SU-DHL-6 (cell line): ENCODE measurements at regions not wholly inside any gene's neighbourhood (a gene's known extent, or its start where the extent isn't known, plus 50 kb on each side); places are given as distances from the start of the nearest gene placed in this dataset.

Experiments used
- H2AFZ ChIP-seq: fragments of 200-600 bp; sonication (generic); 2 replicates; pipeline ENCODE4 v1.6.1; 2014; ENCODE audit warnings: low read depth, mild to moderate bottlenecking, moderate library complexity, mixed read lengths, antibody characterized with exemption, low read length; ENCODE audit not compliant: severe bottlenecking
- H3F3A ChIP-seq: fragments of 200-600 bp; shearing (Covaris generic); 2 replicates; pipeline ENCODE4 v1.6.0; 2016; ENCODE audit warnings: antibody characterized with exemption, mild to moderate bottlenecking; ENCODE audit not compliant: insufficient read depth
- H3K27ac ChIP-seq: fragments of 200-600 bp; sonication (generic); 2 replicates; pipeline ENCODE4 v1.5.1; 2016; ENCODE audit warnings: low read depth, mild to moderate bottlenecking, low read length, moderate library complexity, mixed read lengths
- H3K27me3 ChIP-seq: fragments of 200-600 bp; sonication (generic), shearing (Covaris generic); 2 replicates; pipeline ENCODE4 v1.6.0; 2014; ENCODE audit warnings: mild to moderate bottlenecking, low read length
- H3K36me3 ChIP-seq: fragments of 200-600 bp; sonication (generic); 2 replicates; pipeline ENCODE4 v1.6.1; 2014; ENCODE audit warnings: mild to moderate bottlenecking, low read length, mixed read lengths
- H3K4me2 ChIP-seq: fragments of 300-600, 200-600 bp; shearing (Covaris generic), sonication (generic); 2 replicates; pipeline ENCODE4 v1.6.0; 2014; ENCODE audit warnings: low read length, low read depth, mild to moderate bottlenecking; ENCODE audit not compliant: poor library complexity, severe bottlenecking
- H3K4me3 ChIP-seq: fragments of 200-600 bp; sonication (generic); 2 replicates; pipeline ENCODE4 v1.5.1; 2014; ENCODE audit warnings: antibody characterized with exemption, low read length, mild to moderate bottlenecking, mixed read lengths; ENCODE audit not compliant: insufficient read depth, poor library complexity, severe bottlenecking
- H3K79me2 ChIP-seq: fragments of 200-600 bp; sonication (generic); 2 replicates; pipeline ENCODE4 v1.6.1; 2014; ENCODE audit warnings: mild to moderate bottlenecking, low read length, moderate library complexity; ENCODE audit not compliant: insufficient read depth
- H3K9ac ChIP-seq: fragments of 200-600 bp; sonication (generic); 2 replicates; pipeline ENCODE4 v1.7.0; 2014; ENCODE audit warnings: mild to moderate bottlenecking, low read length
- H3K9me2 ChIP-seq: fragments of 200-600 bp; sonication (generic); replicated peaks from 2 replicates; pipeline ENCODE4 v1.6.1; 2014; ENCODE audit warnings: low read length; ENCODE audit not compliant: insufficient read depth
- H3K9me3 ChIP-seq: fragments of 200-600 bp; sonication (generic); 2 replicates; pipeline ENCODE4 v1.6.1; 2014; ENCODE audit warnings: low read length, mixed read lengths; ENCODE audit not compliant: insufficient read depth
- H4K20me1 ChIP-seq: fragments of 200-600 bp; sonication (generic); 2 replicates; pipeline ENCODE4 v1.6.1; 2014; ENCODE audit warnings: low read depth, mild to moderate bottlenecking, antibody characterized with exemption, low read length, moderate library complexity, mixed read lengths
- EZH2phosphoT487 ChIP-seq: fragments of 200-600 bp; sonication (generic), shearing (Covaris generic); conservative IDR thresholded peaks from 2 replicates; pipeline ENCODE4 v1.6.1; 2018; ENCODE audit warnings: mild to moderate bottlenecking, antibody characterized with exemption, low read length, moderate library complexity, mixed read lengths
- TF ChIP-seq, protein P1 (sequence below): fragments of 200-600 bp; sonication (generic); IDR thresholded peaks from one replicate; pipeline ENCODE4 v1.5.1; 2017; ENCODE audit warnings: antibody characterized with exemption, mild to moderate bottlenecking, low read length, moderate library complexity; ENCODE audit not compliant: insufficient read depth, poor library complexity, severe bottlenecking

DNA sequence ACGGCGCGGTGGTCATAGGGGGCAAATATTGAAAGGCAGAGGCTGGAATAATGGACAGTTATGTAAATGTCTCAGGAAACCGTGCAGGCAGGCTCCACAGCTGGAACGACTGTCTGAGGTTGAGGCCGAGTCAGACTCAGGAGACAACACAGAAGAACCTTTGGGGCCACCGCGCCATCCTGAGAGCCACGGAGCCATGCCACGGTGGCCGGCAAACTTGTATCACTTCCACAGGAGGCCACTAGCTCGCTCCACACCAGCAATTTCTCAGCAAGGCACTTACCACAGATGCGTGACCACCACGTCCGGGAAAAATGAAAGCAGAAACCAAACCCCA lies 156.7 kb upstream of the SALL3 start:
- H3K27me3 ChIP-seq = no peaks in the 10 kb centered on the region
- H3K79me2 ChIP-seq = no peaks in the 10 kb centered on the region
- H4K20me1 ChIP-seq = no peaks in the 10 kb centered on the region
- H3K4me2 ChIP-seq = no peak overlapping the region
- no peaks in the 10 kb centered on the region for H3K9me2 ChIP-seq
- no peak overlapping the region for H3K9ac ChIP-seq
- TF ChIP-seq EZH2phosphoT487 = no peak
- TF ChIP-seq, protein P1, sequence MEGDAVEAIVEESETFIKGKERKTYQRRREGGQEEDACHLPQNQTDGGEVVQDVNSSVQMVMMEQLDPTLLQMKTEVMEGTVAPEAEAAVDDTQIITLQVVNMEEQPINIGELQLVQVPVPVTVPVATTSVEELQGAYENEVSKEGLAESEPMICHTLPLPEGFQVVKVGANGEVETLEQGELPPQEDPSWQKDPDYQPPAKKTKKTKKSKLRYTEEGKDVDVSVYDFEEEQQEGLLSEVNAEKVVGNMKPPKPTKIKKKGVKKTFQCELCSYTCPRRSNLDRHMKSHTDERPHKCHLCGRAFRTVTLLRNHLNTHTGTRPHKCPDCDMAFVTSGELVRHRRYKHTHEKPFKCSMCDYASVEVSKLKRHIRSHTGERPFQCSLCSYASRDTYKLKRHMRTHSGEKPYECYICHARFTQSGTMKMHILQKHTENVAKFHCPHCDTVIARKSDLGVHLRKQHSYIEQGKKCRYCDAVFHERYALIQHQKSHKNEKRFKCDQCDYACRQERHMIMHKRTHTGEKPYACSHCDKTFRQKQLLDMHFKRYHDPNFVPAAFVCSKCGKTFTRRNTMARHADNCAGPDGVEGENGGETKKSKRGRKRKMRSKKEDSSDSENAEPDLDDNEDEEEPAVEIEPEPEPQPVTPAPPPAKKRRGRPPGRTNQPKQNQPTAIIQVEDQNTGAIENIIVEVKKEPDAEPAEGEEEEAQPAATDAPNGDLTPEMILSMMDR = no peak
- no peak overlapping the region for H2AFZ ChIP-seq
- H3K4me3 ChIP-seq = no peak overlapping the region
- no peaks in the 10 kb centered on the region for H3F3A ChIP-seq
- H3K27ac ChIP-seq = no peak overlapping the region
- H3K36me3 ChIP-seq = no peaks in the 10 kb centered on the region
- no peaks in the 10 kb centered on the region for H3K9me3 ChIP-seq

DNA sequence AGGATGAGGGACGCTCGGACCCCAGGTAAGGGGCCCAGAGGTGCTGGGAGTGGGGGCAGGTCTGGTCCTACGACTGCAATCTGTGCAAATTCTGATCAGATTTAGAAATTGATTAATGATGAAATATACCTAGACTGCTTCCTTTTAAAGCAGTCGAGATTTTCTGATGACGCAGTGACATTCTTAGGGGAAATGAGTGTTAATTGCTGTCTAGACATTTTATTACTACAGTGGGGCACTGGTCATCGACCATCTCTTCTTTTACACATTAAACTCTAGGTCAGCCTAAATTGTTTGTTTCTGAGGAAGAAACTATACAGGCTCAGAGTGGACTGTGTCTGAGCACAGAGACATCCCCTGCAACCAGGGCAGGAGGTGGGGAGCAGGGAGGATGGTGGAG lies 154.4 kb upstream of the SALL3 start:
- no peaks in the 10 kb centered on the region for H3K36me3 ChIP-seq
- no peaks in the 10 kb centered on the region for H3K9me2 ChIP-seq
- H4K20me1 ChIP-seq = no peaks in the 10 kb centered on the region
- H3K9me3 ChIP-seq = no peaks in the 10 kb centered on the region
- H3K4me2 ChIP-seq = no peak overlapping the region
- H3K79me2 ChIP-seq = no peaks in the 10 kb centered on the region
- no peaks in the 10 kb centered on the region for H3K27me3 ChIP-seq
- no peak for TF ChIP-seq EZH2phosphoT487
- TF ChIP-seq, protein P1 = no peak
- no peak overlapping the region for H3K27ac ChIP-seq
- H2AFZ ChIP-seq = no peak overlapping the region
- H3K9ac ChIP-seq = no peak overlapping the region
- H3F3A ChIP-seq = no peaks in the 10 kb centered on the region
- H3K4me3 ChIP-seq = no peak overlapping the region

DNA sequence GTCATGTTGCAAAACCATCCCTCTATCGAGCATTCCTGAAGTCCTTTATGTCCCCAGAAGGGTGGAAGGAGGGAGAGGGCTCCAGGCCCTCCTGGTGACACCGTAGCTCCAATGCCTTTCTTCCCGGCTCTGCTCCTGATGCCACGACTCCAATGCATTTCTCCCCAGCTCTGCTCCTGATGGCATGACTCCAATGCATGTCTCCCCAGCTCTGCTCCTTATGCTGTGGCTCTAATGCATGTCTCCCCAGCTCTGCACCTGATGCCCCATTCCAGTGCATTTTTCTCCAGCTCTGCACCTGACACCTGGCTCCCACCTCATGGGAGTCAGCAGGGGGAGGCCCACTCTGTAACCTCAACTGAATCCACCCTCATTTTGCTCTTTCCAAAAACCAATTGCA lies 153.0 kb upstream of the SALL3 start:
- H3K9me3 ChIP-seq = no peaks in the 10 kb centered on the region
- H3K79me2 ChIP-seq = no peaks in the 10 kb centered on the region
- H3F3A ChIP-seq = no peaks in the 10 kb centered on the region
- H3K9me2 ChIP-seq = no peaks in the 10 kb centered on the region
- H3K36me3 ChIP-seq = no peaks in the 10 kb centered on the region
- H3K4me2 ChIP-seq = no peak overlapping the region
- no peak overlapping the region for H3K4me3 ChIP-seq
- H4K20me1 ChIP-seq = no peaks in the 10 kb centered on the region
- no peak overlapping the region for H2AFZ ChIP-seq
- no peak for TF ChIP-seq EZH2phosphoT487
- TF ChIP-seq, protein P1 = no peak
- H3K27ac ChIP-seq = no peak overlapping the region
- H3K27me3 ChIP-seq = no peaks in the 10 kb centered on the region
- H3K9ac ChIP-seq = no peak overlapping the region

DNA sequence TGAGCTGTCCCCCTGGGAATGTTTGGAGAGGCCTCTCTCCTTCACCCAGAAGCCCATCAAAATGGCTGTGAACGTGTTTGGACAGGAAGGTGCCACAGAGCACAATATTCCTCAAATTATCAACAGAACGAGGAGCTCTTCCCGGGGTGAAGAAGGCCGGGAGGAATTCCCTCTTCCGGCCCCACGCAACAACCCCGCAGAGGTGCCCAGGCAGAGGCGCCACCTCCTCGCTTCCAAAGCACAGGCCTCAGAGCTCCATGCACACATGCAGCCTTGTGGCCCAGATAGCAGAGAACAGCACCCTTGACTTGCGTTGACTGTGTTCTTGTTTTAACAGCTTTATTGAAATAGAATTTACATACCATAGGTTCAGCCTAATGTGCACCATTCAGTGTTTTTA lies 152.5 kb upstream of the SALL3 start:
- Histone ChIP-seq H3K4me2 (no peak overlapping the region), H3K36me3 (no peaks in the 10 kb centered on the region), H3K27me3 (no peaks in the 10 kb centered on the region), H3K9ac (no peak overlapping the region), H3K79me2 (no peaks in the 10 kb centered on the region), H3F3A (no peaks in the 10 kb centered on the region), H3K9me3 (no peaks in the 10 kb centered on the region), H3K4me3 (no peak overlapping the region), H4K20me1 (no peaks in the 10 kb centered on the region), H3K27ac (no peak overlapping the region), H2AFZ (no peak overlapping the region), H3K9me2 (no peaks in the 10 kb centered on the region)
- TF ChIP-seq, protein P1 = no peak
- no peak for TF ChIP-seq EZH2phosphoT487
